NCI-H446 (cell line): ENCODE measurements at regions not wholly inside any gene's neighbourhood (a gene's known extent, or its start where the extent isn't known, plus 50 kb on each side); places are given as distances from the start of the nearest gene placed in this dataset.

Experiments used
- DNase-seq, 2 experiments: peaks; one replicate each; lab custom pipeline; 2025; lab: John Stamatoyannopoulos, UW

DNA sequence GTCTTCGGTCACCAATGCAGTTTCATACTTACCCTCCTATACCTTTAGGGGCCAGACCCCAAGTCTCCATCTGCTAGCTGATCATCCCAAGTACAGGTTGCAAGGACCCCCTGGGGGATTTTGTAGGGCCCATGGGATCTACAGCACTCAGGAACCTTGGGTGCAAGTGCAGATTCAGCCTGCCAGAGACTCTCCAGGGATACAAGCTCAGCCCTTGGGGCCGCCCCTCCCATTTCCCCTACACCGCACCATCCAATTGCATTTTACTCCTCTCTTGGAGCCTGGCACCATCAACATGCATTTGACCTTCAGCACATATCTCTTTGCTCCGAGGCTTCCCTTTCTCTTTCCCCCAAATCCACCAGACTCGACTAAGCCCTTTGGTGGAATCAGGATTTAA, 154.7 kb upstream of the ZNF536 start:
- no peak for DNase-seq

DNA sequence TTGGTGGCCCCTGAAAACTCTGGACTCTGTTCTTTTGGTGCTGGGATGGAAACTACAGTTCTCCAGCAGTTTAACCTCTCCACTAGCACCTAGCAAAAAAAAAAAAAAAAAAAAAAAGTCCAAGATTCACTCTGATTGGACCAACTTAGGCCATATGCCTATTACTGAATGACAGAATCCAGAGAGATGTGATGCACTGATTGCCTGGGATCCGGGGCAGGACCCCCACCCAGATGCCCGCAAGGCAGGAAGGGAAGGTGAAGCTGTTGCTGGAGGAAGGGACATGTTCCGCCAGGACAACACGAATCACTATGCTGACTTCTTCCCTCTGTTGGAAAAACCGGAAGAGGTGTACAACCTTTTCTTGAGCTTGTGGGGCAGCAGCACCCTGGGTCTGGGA, 152.5 kb upstream of the ZNF536 start:
- no peak for DNase-seq

GRCh38 chr19:30221176-30221575, 151.0 kb upstream of the ZNF536 start:
- no peak for DNase-seq

DNA sequence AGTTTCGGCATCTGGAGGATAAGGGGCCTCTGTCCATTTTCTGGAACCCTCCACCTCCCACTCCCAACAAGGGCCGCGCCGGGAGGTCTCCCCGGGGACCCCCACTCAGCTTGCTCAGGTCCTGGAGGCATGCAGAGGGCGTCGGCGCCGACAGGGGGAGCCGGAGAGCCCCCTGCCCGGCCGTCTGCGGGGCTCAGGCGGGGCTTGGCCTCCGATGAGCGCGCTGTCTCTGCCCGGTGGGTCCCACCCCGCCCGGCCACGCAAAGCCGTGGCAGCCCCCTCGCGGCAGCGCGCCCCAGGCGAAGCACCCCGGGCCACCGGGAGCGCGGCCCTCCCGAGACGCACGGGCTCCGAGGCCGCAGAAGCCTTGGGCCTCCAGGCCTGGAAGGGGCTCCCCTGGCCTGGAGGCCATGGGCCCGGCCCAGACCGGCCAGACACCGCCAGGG, 149.7 kb upstream of the ZNF536 start:
- no peak for DNase-seq

- DNase-seq, result no peak
These were observed 149.0 kb upstream of the ZNF536 start for GRCh38 chr19:30222992-30223865.

DNA sequence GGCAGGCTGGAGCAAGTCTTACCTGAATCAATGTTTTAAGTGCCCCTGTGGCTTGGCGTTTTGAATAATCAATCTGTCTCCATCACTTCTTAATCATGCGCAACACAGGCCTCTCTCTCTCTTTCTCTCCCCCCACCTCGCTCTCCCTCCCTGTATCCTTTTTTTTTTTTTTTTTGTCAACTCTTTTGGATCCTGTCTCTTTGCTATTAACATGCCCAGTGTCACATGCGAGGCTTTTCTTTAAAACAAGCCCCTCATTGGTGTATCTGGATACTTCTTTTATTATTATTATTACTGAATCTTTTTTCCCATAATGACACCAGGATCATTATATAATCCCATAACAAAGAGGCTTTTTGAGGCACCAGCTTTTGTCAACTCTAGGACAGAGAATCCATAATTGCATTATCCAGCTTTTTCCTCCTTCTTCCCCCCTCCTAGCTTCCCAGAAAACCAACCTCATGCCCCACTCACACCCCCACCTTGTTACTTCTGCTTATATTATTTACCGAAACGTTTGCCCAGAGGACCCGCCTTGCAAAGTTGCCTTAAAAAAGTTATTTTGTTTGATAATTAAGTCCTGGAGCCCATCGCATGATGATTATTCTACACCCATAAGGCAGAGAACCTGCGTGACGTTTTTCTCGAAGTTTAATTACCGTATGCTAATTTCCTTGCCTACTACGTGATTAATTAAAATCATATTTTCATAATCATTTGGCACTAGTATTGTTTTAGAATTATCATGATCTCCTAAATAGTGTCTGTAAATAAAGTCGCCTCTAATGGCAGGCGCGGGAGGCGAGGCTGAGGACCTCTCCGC, 148.1 kb upstream of the ZNF536 start:
- no peak for DNase-seq

- DNase-seq, result peak in 1 of 2 experiments; percentile 33
These were observed 147.2 kb upstream of the ZNF536 start for GRCh38 chr19:30224689-30225606.

- peak in 1 of 2 experiments; percentile 34 for DNase-seq
These were observed 146.3 kb upstream of the ZNF536 start for GRCh38 chr19:30225676-30226463.

DNA sequence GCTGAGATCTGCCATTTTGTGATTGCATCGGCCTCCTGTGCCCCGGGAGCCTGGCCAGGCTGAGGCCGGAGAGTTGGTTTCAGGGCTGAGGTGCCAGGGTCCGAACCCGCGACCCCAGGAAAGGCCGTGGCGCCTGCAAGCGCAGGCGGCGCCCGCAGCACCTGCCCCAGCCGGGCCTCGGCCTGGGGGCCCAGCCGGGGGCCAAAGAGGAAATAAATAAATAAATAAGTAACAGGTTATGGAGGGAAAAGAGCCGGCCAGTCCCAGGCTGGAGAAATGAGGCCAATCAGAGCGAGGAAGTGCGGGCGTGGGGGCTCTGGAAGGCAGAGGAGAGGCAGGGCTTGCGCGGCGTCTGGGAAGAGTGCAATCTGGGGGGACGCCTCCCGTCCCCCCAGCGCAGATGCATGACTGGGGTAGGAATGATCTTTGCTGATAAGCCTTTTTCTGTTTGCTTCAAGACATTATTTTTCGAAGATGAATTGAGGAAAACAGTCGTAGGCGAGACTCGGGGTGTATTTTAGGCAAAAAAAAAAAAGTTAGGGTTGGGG, 145.6 kb upstream of the ZNF536 start:
- peak in 1 of 2 experiments; percentile 67 for DNase-seq

DNA sequence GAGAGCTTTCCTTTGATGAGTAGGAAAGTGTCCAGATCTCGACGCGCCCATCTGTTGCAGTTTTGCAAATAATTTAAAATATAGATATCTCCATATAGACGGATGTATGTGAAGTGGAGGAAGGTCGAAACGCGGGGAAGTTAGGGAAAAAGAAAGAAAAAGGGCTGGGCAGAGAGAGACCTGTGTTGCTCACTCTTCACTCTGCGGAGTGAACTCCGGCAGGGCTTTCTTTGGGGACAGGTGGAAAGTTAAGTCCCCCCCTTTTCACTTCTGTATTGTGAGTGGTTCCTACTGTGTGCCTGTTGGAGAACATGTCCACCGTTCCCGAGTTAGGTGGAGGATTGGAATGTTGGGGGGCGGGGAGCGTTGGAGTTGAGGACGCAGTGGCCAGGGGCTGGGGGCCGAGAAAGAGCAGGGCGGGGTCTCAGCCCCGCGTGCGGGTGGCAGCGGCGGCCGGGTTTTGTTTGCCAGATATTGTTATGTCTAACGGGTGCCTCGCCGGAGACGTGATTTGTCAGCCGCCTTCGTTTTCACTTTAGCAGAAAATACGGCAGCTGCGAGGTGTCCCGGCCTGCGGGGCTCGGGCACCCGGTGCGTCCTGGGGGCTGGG, 145.1 kb upstream of the ZNF536 start:
- DNase-seq, result peak in 1 of 2 experiments; percentile 33

- DNase-seq, result peak; percentile 46 to 79
These were observed 144.5 kb upstream of the ZNF536 start for GRCh38 chr19:30227661-30228112.

GRCh38 chr19:30228113-30228834, 143.9 kb upstream of the ZNF536 start:
- DNase-seq, result peak in 1 of 2 experiments; percentile 33

DNA sequence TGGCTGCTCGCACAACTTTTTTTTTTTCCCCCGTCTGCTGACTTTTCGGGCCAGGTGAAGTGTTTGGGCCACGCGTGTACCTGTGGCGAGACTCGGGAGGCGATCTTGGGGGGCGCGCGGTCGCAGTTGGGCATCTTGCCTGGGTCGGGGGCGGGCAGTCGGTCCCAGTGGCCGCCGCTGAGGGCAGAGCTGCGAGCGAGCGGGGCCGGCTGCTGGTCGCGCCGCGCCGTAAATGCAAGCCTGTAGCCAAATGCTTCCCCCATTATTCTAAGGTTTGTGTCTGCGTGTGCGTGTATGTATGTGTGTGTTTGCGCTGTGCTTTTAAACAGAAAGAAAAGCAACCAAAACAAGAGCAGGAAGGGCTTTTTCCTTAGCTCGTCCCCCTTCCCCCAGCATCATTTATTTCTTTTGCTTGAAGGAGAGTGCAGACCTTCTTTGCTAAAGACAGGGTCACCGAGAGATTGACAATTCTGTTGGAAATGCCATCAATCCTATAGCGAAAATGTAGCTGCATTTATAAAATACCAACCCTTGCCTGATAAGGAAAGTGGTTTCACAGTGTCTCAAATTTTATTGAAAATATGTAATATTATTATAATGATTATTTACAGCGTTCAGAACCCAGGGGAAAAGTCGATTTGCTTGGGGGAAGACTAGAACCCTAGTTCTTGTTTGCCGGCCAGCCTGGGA, 143.2 kb upstream of the ZNF536 start:
- no peak for DNase-seq

DNA sequence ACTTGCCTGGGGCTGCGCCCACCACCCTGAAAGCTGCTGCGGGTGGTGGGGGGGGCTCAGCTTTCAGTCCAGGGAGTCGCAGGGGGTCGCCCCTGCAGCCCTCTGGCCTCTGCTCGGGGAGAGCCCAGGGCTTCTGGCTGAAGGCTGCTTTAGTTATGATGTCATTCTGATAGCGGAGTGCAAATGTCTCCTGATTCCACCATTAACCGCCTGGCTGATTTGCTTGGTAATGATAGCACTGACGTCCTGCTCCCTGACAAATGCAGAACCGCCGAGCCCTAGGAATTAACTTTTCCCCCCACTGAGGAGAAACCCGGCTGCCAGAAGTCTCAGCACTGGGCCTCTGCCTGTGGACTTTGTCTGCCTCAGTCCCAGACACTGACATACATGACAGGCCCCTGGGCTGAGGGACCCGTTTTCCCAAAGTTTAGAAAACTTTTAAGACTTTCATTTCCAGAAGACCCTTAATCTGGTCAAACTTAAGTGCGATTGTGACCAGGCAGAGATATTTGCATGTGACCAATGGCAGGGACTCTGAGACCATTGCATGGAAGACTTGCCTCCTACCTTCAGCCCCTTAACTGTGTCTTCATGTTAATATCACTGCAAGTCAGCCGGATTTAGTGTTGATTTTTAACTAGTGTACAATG, 142.5 kb upstream of the ZNF536 start:
- peak in 1 of 2 experiments; percentile 42 for DNase-seq

- no peak for DNase-seq
These were observed 140.5 kb upstream of the ZNF536 start for GRCh38 chr19:30231408-30232318.

DNA sequence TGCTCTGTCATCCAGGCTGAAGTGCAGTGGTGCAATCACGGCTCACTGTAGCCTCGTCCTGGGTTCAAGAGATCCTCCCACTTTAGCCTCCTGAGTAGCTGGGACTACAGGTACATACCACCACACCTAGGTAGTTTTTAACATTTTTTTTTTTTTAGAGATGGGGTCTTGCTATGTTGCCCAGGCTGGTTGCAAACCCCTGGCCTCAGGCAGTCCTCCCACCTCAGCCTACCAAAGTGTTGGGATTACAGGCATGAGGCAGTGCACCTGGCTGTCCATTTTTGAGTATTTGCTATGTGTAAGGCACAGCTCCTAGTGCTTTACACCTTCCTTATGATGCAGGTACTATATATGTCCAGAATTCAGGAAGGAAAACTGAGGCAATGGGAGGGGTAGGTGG, 138.8 kb upstream of the ZNF536 start:
- no peak for DNase-seq

DNA sequence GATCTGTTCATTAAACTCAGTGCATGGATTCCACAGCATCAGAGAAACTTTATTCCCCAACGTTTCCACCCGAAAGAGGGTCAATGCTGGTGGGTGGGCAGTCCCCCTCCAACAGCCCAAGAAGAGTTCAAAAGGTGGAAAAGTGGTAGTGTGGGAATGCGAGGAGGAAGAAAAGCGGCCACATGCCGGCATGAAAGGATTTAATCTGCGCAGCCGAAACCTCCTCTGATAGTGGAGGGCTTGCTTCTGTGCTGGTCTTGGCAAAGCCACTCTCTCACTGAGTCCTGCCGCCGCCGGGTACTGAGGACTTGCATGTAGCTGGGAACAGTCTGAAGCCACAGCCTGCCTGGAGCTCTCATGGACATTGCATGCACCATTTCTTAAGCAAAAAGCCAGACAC, 136.2 kb upstream of the ZNF536 start:
- DNase-seq, result no peak
